Astrocyte (in vitro differentiated cells and primary cell): ENCODE measurements at regions not wholly inside any gene's neighbourhood (a gene's known extent, or its start where the extent isn't known, plus 50 kb on each side); places are given as distances from the start of the nearest gene placed in this dataset.

ENCODE experiments used
- EZH2 ChIP-seq: IDR thresholded peaks from 2 replicates; pipeline ENCODE4 v1.6.1; 2012; ENCODE audit warnings: mild to moderate bottlenecking, low read length, inconsistent platforms; ENCODE audit not compliant: insufficient read depth
- TF ChIP-seq, protein P1 (sequence below): IDR thresholded peaks from 2 replicates; pipeline ENCODE4 v1.5.1; 2011; ENCODE audit warnings: low read depth, mild to moderate bottlenecking, inconsistent platforms, low read length, moderate library complexity; ENCODE audit not compliant: insufficient read depth

DNA sequence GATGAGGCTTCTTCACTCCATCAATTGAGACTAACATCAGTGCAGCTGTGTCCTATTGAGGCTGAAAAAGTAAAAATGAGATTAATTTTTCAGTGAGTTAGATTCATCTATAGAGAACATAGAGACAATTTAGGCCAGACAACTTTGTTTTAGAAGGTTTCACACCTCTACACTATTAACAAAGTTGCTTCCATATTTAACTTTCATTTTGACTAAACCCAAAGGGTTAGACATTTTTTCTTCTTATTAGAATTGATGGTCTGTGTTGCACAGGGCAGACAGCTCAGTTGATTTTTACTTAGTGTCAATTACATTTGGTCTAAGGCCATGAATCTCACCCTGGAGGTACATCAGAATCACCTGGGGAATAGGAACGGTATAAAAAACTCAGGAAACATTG lies 130.2 kb upstream of the NXPH2 start:
- TF ChIP-seq, protein P1, sequence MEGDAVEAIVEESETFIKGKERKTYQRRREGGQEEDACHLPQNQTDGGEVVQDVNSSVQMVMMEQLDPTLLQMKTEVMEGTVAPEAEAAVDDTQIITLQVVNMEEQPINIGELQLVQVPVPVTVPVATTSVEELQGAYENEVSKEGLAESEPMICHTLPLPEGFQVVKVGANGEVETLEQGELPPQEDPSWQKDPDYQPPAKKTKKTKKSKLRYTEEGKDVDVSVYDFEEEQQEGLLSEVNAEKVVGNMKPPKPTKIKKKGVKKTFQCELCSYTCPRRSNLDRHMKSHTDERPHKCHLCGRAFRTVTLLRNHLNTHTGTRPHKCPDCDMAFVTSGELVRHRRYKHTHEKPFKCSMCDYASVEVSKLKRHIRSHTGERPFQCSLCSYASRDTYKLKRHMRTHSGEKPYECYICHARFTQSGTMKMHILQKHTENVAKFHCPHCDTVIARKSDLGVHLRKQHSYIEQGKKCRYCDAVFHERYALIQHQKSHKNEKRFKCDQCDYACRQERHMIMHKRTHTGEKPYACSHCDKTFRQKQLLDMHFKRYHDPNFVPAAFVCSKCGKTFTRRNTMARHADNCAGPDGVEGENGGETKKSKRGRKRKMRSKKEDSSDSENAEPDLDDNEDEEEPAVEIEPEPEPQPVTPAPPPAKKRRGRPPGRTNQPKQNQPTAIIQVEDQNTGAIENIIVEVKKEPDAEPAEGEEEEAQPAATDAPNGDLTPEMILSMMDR, result no peak
- TF ChIP-seq EZH2, result no peak
